IPS-15b (cell line): ENCODE measurements at regions not wholly inside any gene's neighbourhood (a gene's known extent, or its start where the extent isn't known, plus 50 kb on each side); places are given as distances from the start of the nearest gene placed in this dataset.

Experiments
- H3K27me3 ChIP-seq: one replicate; pipeline ENCODE4 v1.6.1; 2013; ENCODE audit warnings: low read length; ENCODE audit not compliant: control insufficient read depth, insufficient read depth
- H3K36me3 ChIP-seq: one replicate; pipeline ENCODE4 v1.6.1; 2013; ENCODE audit warnings: low read length; ENCODE audit not compliant: control insufficient read depth, insufficient read depth
- H3K4me1 ChIP-seq: one replicate; pipeline ENCODE4 v1.6.1; 2013; ENCODE audit warnings: mild to moderate bottlenecking, low read length; ENCODE audit not compliant: control insufficient read depth, insufficient read depth
- H3K4me3 ChIP-seq: one replicate; pipeline ENCODE4 v1.5.1; 2013; ENCODE audit warnings: low read depth, low read length
- H3K9ac ChIP-seq: one replicate; pipeline ENCODE4 v1.6.1; 2013; ENCODE audit warnings: low read depth, mild to moderate bottlenecking, low read length
- H3K9me3 ChIP-seq: one replicate; pipeline ENCODE4 v1.6.1; 2013; ENCODE audit warnings: mild to moderate bottlenecking, low read length; ENCODE audit not compliant: control insufficient read depth, insufficient read depth

DNA sequence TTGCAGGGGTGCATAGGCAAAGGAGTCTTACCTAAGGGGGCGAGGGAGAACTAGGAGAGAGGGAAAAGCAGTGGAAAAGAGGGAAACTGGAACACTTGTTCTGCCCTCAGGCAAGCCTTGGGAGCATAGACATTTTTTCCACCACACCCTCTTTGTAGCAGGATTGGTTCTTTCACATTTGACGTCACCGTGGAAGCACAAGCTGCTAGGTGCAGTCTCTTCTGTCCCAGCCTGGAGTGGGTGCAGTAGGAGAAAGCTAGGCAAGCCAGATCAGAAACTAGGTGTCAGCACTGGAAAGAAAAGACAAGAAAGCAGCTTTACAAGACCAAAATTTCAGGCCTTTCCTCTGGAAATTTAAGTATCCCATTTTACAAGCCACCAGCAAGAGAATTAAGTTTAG, 440.4 kb downstream of the EFNA5 start:
- Histone ChIP-seq H3K4me3 (no peak overlapping the region), H3K27me3 (no peaks in the 10 kb centered on the region), H3K4me1 (peaks cover 2% of the 10 kb centered on the region), H3K36me3 (no peaks in the 10 kb centered on the region), H3K9ac (no peak overlapping the region), H3K9me3 (no peaks in the 10 kb centered on the region)

GRCh38 chr5:107228226-107228625, 442.5 kb downstream of the EFNA5 start:
- peaks cover 2% of the 10 kb centered on the region for H3K4me1 ChIP-seq
- H3K36me3 ChIP-seq, result no peaks in the 10 kb centered on the region
- H3K27me3 ChIP-seq, result no peaks in the 10 kb centered on the region
- no peaks in the 10 kb centered on the region for H3K9me3 ChIP-seq
- no peak overlapping the region for H3K4me3 ChIP-seq
- H3K9ac ChIP-seq, result no peak overlapping the region

- Histone ChIP-seq H3K9me3 (no peaks in the 10 kb centered on the region), H3K27me3 (no peaks in the 10 kb centered on the region), H3K9ac (no peak overlapping the region), H3K4me1 (peaks cover 2% of the 10 kb centered on the region), H3K36me3 (no peaks in the 10 kb centered on the region), H3K4me3 (no peak overlapping the region)
These were observed 446.5 kb downstream of the EFNA5 start for GRCh38 chr5:107224272-107224671.

DNA sequence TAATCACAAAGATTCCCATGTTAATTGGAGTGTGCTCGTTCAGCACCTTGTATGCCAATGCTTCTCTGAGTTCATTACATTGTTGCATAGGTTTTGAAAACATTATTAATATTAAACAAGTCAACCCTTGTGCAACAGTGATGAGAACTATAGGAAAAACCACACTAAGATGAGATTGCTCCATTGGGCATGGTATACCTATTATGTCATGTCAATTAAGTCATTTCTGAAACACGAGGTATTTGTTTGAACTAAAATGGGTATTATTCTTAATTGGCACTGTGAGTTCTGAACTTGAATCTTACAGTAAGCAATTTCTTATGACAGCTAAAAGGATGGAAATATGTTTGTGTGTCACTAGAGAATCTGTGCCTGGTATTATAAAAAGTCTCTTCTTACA, 447.7 kb downstream of the EFNA5 start:
- no peaks in the 10 kb centered on the region for H3K27me3 ChIP-seq
- no peaks in the 10 kb centered on the region for H3K4me1 ChIP-seq
- H3K36me3 ChIP-seq, result no peaks in the 10 kb centered on the region
- no peak overlapping the region for H3K9ac ChIP-seq
- H3K4me3 ChIP-seq, result no peak overlapping the region
- no peaks in the 10 kb centered on the region for H3K9me3 ChIP-seq

GRCh38 chr5:107219993-107220392, 450.7 kb downstream of the EFNA5 start:
- Histone ChIP-seq H3K36me3 (no peaks in the 10 kb centered on the region), H3K27me3 (no peaks in the 10 kb centered on the region), H3K4me1 (no peaks in the 10 kb centered on the region), H3K9me3 (no peaks in the 10 kb centered on the region), H3K9ac (no peak overlapping the region), H3K4me3 (no peak overlapping the region)

- Histone ChIP-seq H3K27me3 (no peaks in the 10 kb centered on the region), H3K9me3 (no peaks in the 10 kb centered on the region), H3K4me3 (no peak overlapping the region), H3K4me1 (no peaks in the 10 kb centered on the region), H3K9ac (no peak overlapping the region), H3K36me3 (no peaks in the 10 kb centered on the region)
These were observed 452.1 kb downstream of the EFNA5 start for GRCh38 chr5:107218457-107219193.

DNA sequence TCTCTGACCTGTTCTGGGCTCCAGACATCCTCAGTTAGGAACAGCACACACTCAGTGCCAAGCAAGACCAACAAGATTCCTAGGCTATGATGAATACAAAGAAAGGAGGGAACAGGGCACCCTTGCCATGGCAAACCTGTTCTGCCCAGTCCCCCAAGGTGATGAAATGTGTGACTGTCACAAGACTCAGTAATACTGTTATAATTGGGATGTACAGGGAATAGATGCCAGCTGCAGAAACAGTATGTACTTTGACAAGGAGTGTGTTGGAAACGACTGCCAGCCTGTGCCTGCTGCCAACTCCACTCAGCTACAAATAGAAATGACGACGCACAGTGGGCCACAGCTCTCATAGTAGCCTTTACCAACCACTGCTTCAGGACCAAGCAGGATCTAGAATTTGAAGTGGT, 453.0 kb downstream of the EFNA5 start:
- Histone ChIP-seq H3K27me3 (no peaks in the 10 kb centered on the region), H3K9ac (no peak overlapping the region), H3K4me3 (no peak overlapping the region), H3K4me1 (no peaks in the 10 kb centered on the region), H3K36me3 (no peaks in the 10 kb centered on the region), H3K9me3 (no peaks in the 10 kb centered on the region)

GRCh38 chr5:107216587-107216986, 454.1 kb downstream of the EFNA5 start:
- Histone ChIP-seq H3K4me3 (no peak overlapping the region), H3K36me3 (no peaks in the 10 kb centered on the region), H3K9ac (no peak overlapping the region), H3K4me1 (no peaks in the 10 kb centered on the region), H3K9me3 (no peaks in the 10 kb centered on the region), H3K27me3 (no peaks in the 10 kb centered on the region)

DNA sequence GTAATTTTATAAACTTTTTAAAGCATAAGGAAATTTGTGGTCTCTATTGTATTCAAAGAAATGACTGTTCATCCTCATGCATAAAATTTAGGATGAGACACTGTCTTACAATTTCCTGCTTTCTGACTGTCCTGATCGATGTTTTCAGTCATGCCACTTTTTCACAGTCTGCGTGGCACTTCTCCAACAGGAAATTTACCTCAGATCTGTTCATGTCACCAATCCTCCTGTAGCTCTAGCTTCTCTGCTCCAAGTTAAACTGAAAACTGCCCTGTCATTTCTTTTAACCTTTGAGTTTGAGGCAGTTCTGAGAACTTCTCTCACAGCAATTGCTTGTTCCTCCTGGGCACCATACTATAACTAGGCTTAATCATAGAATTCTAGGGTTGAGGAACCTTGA, 455.1 kb downstream of the EFNA5 start:
- Histone ChIP-seq H3K36me3 (no peaks in the 10 kb centered on the region), H3K27me3 (no peaks in the 10 kb centered on the region)

GRCh38 chr5:107213025-107213424, 457.7 kb downstream of the EFNA5 start:
- H3K9me3 ChIP-seq, result no peaks in the 10 kb centered on the region
- no peak overlapping the region for H3K4me3 ChIP-seq
- H3K4me1 ChIP-seq, result no peaks in the 10 kb centered on the region
- H3K36me3 ChIP-seq, result no peaks in the 10 kb centered on the region
- no peak overlapping the region for H3K9ac ChIP-seq
- no peaks in the 10 kb centered on the region for H3K27me3 ChIP-seq

More for the DNA sequence above, 455.1 kb downstream of the EFNA5 start:
- Histone ChIP-seq H3K9ac (no peak overlapping the region), H3K4me1 (no peaks in the 10 kb centered on the region), H3K9me3 (no peaks in the 10 kb centered on the region), H3K4me3 (no peak overlapping the region)

DNA sequence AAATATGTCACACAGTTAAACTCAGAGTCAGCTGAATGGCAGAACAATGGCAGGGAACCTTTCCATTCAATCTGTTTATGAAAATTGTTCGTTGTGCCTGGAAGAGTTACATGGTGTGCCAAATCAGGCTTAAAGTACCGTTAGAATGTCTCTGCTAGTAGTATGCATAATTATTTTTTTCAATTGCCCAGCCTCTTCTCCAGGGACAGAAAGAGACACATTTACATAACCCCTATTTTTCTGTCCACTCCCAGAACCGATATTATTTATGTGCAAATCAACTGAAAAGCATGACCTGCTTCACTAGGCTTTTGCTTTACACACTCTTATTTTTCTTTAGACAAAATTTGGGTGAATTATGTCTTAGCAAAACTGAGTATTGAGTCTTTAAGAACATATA, 459.1 kb downstream of the EFNA5 start:
- Histone ChIP-seq H3K4me1 (no peaks in the 10 kb centered on the region), H3K27me3 (no peaks in the 10 kb centered on the region), H3K9me3 (no peaks in the 10 kb centered on the region), H3K9ac (no peak overlapping the region), H3K36me3 (no peaks in the 10 kb centered on the region), H3K4me3 (no peak overlapping the region)

DNA sequence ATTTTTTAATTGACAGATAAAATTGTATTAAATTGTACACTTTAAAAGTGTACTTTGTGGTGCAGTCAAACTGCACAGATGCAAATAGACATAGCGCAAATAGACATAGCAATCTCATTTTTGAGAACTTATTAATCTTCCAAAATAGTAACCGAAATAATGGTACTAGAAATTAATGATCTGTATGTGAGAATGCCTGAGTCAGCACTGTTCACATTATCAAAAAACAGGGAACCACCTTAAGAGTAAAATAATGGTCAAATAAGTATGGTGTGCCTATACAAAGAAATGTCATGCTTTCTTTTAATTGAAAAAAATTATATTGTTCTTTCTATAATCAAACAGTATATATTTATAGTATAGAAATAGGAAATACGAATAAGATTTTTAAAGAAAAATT, 461.9 kb downstream of the EFNA5 start:
- H3K9me3 ChIP-seq, result no peaks in the 10 kb centered on the region
- no peak overlapping the region for H3K4me3 ChIP-seq
- H3K9ac ChIP-seq, result no peak overlapping the region
- H3K27me3 ChIP-seq, result no peaks in the 10 kb centered on the region
- no peaks in the 10 kb centered on the region for H3K36me3 ChIP-seq
- H3K4me1 ChIP-seq, result no peaks in the 10 kb centered on the region
